Kidney glomerular epithelial cell (primary cell): ENCODE measurements at regions not wholly inside any gene's neighbourhood (a gene's known extent, or its start where the extent isn't known, plus 50 kb on each side); places are given as distances from the start of the nearest gene placed in this dataset.

ENCODE experiments used
- DNase-seq: peaks from one replicate; lab custom pipeline; 2025; lab: John Stamatoyannopoulos, UW

GRCh38 chr11:107140983-107141382 lies 122.7 kb upstream of the GUCY1A2 start:
- DNase-seq, result no peak

- no peak for DNase-seq
These were observed 121.1 kb upstream of the GUCY1A2 start for GRCh38 chr11:107139396-107139795.

- no peak for DNase-seq
These were observed 118.6 kb upstream of the GUCY1A2 start for GRCh38 chr11:107136892-107137291.

GRCh38 chr11:107131756-107132155 lies 113.5 kb upstream of the GUCY1A2 start:
- no peak for DNase-seq

- no peak for DNase-seq
These were observed 104.7 kb upstream of the GUCY1A2 start for GRCh38 chr11:107123022-107123421.

GRCh38 chr11:107118025-107118720 lies 99.9 kb upstream of the GUCY1A2 start:
- peak; percentile 17 for DNase-seq

- DNase-seq, result peak; percentile 90
These were observed 98.1 kb upstream of the GUCY1A2 start for GRCh38 chr11:107116358-107116757.

- no peak for DNase-seq
These were observed 84.6 kb upstream of the GUCY1A2 start for GRCh38 chr11:107102692-107103477.

- DNase-seq, result no peak
These were observed 74.4 kb upstream of the GUCY1A2 start for GRCh38 chr11:107092667-107093066.

GRCh38 chr11:107078375-107078774 lies 60.1 kb upstream of the GUCY1A2 start:
- DNase-seq, result no peak

- no peak for DNase-seq
These were observed 58.6 kb upstream of the GUCY1A2 start for GRCh38 chr11:107076832-107077231.

GRCh38 chr11:107071129-107071528 lies 52.9 kb upstream of the GUCY1A2 start:
- no peak for DNase-seq
